Fibroblast of mammary gland (primary cell): ENCODE measurements at regions not wholly inside any gene's neighbourhood (a gene's known extent, or its start where the extent isn't known, plus 50 kb on each side); places are given as distances from the start of the nearest gene placed in this dataset.

Source experiments
- DNase-seq: peaks from one replicate; pipeline ENCODE4 v3.0.0-alpha.2; 2010; ENCODE audit warnings: low read depth
- H3K4me3 ChIP-seq: 2 replicates; pipeline ENCODE4 v1.5.1; 2011; ENCODE audit warnings: low read depth, mild to moderate bottlenecking, low read length, moderate library complexity; ENCODE audit not compliant: control insufficient read depth
- CTCF ChIP-seq: conservative IDR thresholded peaks from 2 replicates; pipeline ENCODE4 v1.5.1; 2011; ENCODE audit warnings: low read depth, low read length, inconsistent platforms; ENCODE audit not compliant: control insufficient read depth, insufficient read depth

- no peak for DNase-seq
- no peak overlapping the region for H3K4me3 ChIP-seq
- TF ChIP-seq CTCF, result no peak
Observed at GRCh38 chr13:77456271-77456670, 79.2 kb upstream of the SCEL start.

DNA sequence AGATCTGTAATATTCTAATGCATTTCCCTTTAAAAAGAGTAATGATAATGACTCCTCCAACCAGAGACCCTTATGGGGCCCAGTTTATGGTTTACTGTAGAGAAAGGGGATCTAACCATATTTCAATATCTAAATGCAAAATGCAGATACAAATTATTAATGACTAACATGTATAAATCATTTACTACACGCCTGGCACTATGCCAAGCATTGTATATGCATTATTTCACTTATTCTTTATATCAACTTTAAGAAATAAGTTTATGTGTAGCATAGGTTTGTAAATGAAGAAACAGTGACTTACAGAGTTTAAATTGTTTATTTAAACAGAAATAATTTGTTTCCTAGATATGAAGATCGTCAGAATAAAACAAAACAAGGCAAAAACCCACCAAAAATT, 86.2 kb upstream of the SCEL start:
- H3K4me3 ChIP-seq, result no peak overlapping the region
- no peak for TF ChIP-seq CTCF
- DNase-seq, result no peak

GRCh38 chr13:77448689-77449088, 86.8 kb upstream of the SCEL start:
- no peak overlapping the region for H3K4me3 ChIP-seq
- no peak for TF ChIP-seq CTCF
- DNase-seq, result no peak

GRCh38 chr13:77443511-77443910, 92.0 kb upstream of the SCEL start:
- no peak overlapping the region for H3K4me3 ChIP-seq
- no peak for TF ChIP-seq CTCF
- DNase-seq, result no peak

DNA sequence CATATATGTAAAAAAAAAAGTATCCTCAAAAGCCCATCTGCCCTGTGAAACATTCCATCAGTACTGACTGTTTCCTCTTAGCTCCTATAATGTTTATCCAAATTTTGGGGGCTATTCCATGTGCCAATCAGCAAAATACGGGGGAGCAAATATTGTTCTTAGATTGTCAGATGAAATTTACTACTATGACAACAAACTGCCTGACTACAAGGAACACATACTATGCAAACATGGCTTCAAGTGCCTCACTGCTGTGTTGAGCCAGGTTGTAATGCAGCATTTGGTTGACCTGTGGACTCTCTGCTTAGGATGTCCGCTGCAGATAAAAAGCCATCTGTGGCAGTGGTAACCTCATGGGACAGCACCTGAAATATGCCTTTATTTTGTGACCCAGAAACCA, 98.2 kb upstream of the SCEL start:
- no peak for TF ChIP-seq CTCF
- no peak for DNase-seq
- H3K4me3 ChIP-seq, result no peak overlapping the region

DNA sequence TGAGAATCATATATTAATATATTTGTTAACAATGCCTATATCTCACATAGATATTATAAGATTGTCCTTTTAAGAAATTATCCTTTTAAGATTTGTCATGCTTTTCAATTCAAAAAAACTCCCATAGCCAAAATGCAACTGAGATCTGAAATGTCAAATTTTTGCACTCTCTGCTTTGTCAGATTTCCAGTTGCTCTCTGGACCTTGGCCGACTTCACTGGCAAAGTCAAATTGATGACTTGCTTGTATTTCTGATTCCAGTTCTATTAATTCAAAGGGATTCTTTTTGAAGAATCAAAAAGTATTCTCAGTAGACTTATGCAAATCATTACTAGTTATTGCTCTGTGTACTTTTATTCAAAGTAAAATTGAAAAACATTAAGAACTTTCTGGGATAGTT, 101.2 kb upstream of the SCEL start:
- DNase-seq, result no peak

More for the DNA sequence above, 101.2 kb upstream of the SCEL start:
- H3K4me3 ChIP-seq, result no peak overlapping the region
- no peak for TF ChIP-seq CTCF
